NCI-H1417 (cell line): ENCODE measurements at regions not wholly inside any gene's neighbourhood (a gene's known extent, or its start where the extent isn't known, plus 50 kb on each side); places are given as distances from the start of the nearest gene placed in this dataset.

Experiments
- DNase-seq, 3 experiments: peaks; one replicate each; lab custom pipeline; 2025; lab: John Stamatoyannopoulos, UW

GRCh38 chr3:194805546-194805945 lies 119.9 kb downstream of the FAM43A start:
- no peak for DNase-seq

GRCh38 chr3:194806991-194807630 lies 121.4 kb downstream of the FAM43A start:
- no peak for DNase-seq

GRCh38 chr3:194808640-194809097 lies 123.0 kb downstream of the FAM43A start:
- DNase-seq: no peak

GRCh38 chr3:194809382-194809781 lies 123.7 kb downstream of the FAM43A start:
- DNase-seq: no peak

GRCh38 chr3:194810076-194810475 lies 124.4 kb downstream of the FAM43A start:
- no peak for DNase-seq

- DNase-seq: no peak
Observed at GRCh38 chr3:194811118-194811517, 125.4 kb downstream of the FAM43A start.

- no peak for DNase-seq
Observed at GRCh38 chr3:194812176-194812575, 126.5 kb downstream of the FAM43A start.

GRCh38 chr3:194814878-194815357 lies 129.2 kb downstream of the FAM43A start:
- no peak for DNase-seq

GRCh38 chr3:194816748-194817591 lies 131.3 kb downstream of the FAM43A start:
- no peak for DNase-seq

- no peak for DNase-seq
Observed at GRCh38 chr3:194817592-194817930, 131.9 kb downstream of the FAM43A start.

- no peak for DNase-seq
Observed at GRCh38 chr3:194817936-194818335, 132.3 kb downstream of the FAM43A start.

- no peak for DNase-seq
Observed at GRCh38 chr3:194824100-194824499, 138.4 kb downstream of the FAM43A start.

- DNase-seq: no peak
Observed at GRCh38 chr3:194824701-194825111, 139.0 kb downstream of the FAM43A start.

GRCh38 chr3:194826594-194826993 lies 140.9 kb downstream of the FAM43A start:
- DNase-seq: no peak

- no peak for DNase-seq
Observed at GRCh38 chr3:194827486-194827885, 141.8 kb downstream of the FAM43A start.

- DNase-seq: no peak
Observed at GRCh38 chr3:194828116-194828515, 142.4 kb downstream of the FAM43A start.

- no peak for DNase-seq
Observed at GRCh38 chr3:194828926-194829325, 143.2 kb downstream of the FAM43A start.

- DNase-seq: no peak
Observed at GRCh38 chr3:194830401-194830800, 144.7 kb downstream of the FAM43A start.

- no peak for DNase-seq
Observed at GRCh38 chr3:194830978-194831377, 145.3 kb downstream of the FAM43A start.

- DNase-seq: no peak
Observed at GRCh38 chr3:194832346-194833104, 146.8 kb downstream of the FAM43A start.

- no peak for DNase-seq
Observed at GRCh38 chr3:194833114-194833910, 147.6 kb downstream of the FAM43A start.

- DNase-seq: no peak
Observed at GRCh38 chr3:194836661-194837060, 151.0 kb downstream of the FAM43A start.
